Kidney epithelial cell (primary cell): ENCODE measurements at regions not wholly inside any gene's neighbourhood (a gene's known extent, or its start where the extent isn't known, plus 50 kb on each side); places are given as distances from the start of the nearest gene placed in this dataset.
"Not testable (repeated sequence)": the region's sequence is repeated elsewhere in the genome, so short reads cannot be mapped to it uniquely, and the experiment has no call there.

Source experiments
- DNase-seq: peaks from one replicate; pipeline ENCODE4 v3.0.0-alpha.2; 2010; ENCODE audit warnings: low read depth
- H3K27me3 ChIP-seq: 2 replicates; pipeline ENCODE4 v1.6.0; 2011; ENCODE audit warnings: low read length; ENCODE audit not compliant: control insufficient read depth, insufficient read depth
- H3K36me3 ChIP-seq: 2 replicates; pipeline ENCODE4 v1.5.1; 2011; ENCODE audit warnings: low read length; ENCODE audit not compliant: control insufficient read depth, insufficient read depth
- H3K4me3 ChIP-seq: 2 replicates; pipeline ENCODE4 v1.5.1; 2011; ENCODE audit warnings: low read depth, mild to moderate bottlenecking, control low read depth, low read length
- CTCF ChIP-seq: IDR thresholded peaks from 2 replicates; pipeline ENCODE4 v1.5.1; 2011; ENCODE audit warnings: mild to moderate bottlenecking, moderate library complexity, low read length, control low read depth, inconsistent platforms; ENCODE audit not compliant: insufficient read depth, poor library complexity, severe bottlenecking

DNA sequence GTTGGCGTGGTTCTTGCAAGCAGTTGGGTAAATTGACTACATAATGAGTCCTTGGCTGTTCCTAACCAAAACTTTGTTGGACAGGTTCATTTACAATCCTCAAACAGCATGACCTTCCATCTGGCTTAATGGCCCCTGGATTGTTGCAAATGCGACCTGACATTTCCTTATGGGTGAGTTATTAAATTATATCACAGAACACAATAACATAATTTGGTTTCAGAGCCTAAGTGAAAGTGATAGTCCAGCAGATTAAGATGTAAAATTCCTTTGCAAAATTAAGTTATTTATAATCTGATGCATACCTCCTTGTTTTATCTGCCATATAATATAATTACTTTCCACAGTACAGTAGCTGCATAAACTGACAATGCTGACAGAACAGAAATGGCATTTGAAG is 224.4 kb downstream of the TUSC1 start:
- no peaks in the 10 kb centered on the region for H3K27me3 ChIP-seq
- no peak for DNase-seq
- H3K4me3 ChIP-seq = no peak overlapping the region
- TF ChIP-seq CTCF = no peak
- no peaks in the 10 kb centered on the region for H3K36me3 ChIP-seq

- H3K36me3 ChIP-seq = no peaks in the 10 kb centered on the region
- no peak for DNase-seq
- H3K27me3 ChIP-seq = no peaks in the 10 kb centered on the region
- no peak for TF ChIP-seq CTCF
- H3K4me3 ChIP-seq = no peak overlapping the region
These were observed 228.7 kb downstream of the TUSC1 start for GRCh38 chr9:25449503-25449902.

DNA sequence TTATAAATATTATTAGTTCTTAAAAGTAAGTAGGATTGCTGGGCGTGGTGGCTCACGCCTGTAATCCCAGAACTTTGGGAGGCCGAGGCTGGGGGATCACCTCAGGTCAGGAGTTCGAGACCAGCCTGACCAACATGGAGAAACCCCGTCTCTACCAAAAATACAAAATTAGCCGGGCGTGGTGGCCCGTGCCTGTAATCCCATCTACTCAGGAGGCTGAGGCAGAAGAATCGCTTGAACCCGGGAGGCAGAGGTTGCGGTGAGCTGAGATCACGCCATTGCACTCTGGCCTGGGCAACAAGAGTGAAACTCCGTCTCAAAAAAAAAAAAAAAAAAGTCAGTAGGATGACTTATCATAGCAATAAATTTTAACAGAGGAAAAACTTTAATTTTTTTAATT is 232.5 kb downstream of the TUSC1 start:
- H3K36me3 ChIP-seq, H3K27me3 ChIP-seq, DNase-seq, H3K4me3 ChIP-seq: not testable (repeated sequence)

DNA sequence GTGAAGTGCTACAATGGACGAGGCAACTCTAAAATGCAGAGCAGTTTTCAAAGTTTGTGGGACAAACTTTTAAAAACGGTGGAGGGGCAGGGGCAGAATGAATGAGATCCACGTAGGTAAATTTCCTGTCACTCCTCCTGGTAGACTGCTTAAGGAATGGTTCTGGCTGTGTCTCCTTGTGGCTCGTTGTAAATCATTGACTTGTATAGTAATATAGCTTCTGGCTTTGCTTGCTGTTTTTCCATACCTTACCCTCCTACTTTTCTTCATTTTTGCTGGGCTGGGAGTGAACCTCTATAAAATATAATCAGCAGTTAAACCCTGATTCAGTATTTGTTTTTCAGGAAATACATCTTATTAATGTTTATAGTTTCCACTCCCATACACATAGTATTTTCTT is 235.7 kb downstream of the TUSC1 start:
- Histone ChIP-seq H3K27me3 (no peaks in the 10 kb centered on the region), H3K4me3 (no peak overlapping the region), H3K36me3 (no peaks in the 10 kb centered on the region)
- no peak for DNase-seq
- TF ChIP-seq CTCF = no peak

DNA sequence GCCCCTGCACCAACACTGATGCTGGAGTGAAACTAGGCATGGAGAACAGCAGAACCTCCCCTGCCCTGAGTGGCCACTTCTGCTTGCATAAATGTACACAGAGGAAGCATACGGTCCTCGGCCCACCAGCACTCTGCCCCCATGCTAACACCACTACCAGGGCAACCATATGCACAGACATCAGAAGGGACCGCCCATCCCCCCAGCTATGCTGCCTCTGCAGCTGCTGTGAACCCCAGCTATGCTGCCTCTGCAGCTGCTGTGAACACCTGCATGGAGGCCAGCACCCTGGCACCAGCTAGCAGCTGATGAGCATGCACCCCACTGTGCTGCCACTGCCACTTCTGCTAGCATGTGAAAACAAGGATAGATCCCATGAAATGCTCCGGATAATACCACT is 250.3 kb downstream of the TUSC1 start:
- Histone ChIP-seq H3K27me3 (no peaks in the 10 kb centered on the region), H3K4me3 (no peak overlapping the region), H3K36me3 (no peaks in the 10 kb centered on the region)
- TF ChIP-seq CTCF = no peak
- DNase-seq = no peak

GRCh38 chr9:25427290-25427689 is 251.0 kb downstream of the TUSC1 start:
- H3K27me3 ChIP-seq = no peaks in the 10 kb centered on the region
- no peaks in the 10 kb centered on the region for H3K36me3 ChIP-seq
- TF ChIP-seq CTCF = no peak
- DNase-seq = no peak
- H3K4me3 ChIP-seq = no peak overlapping the region
